H9 (cell line): ENCODE measurements at regions not wholly inside any gene's neighbourhood (a gene's known extent, or its start where the extent isn't known, plus 50 kb on each side); places are given as distances from the start of the nearest gene placed in this dataset.

Experiments used
- DNase-seq: peaks from one replicate; pipeline ENCODE4 v3.0.0-alpha.2; 2017
- H2AFZ ChIP-seq: one replicate; pipeline ENCODE4 v1.6.1; 2013; ENCODE audit warnings: mild to moderate bottlenecking, low read length, control low read depth, moderate library complexity
- H2AK5ac ChIP-seq: 2 replicates; pipeline ENCODE4 v1.6.1; 2013; ENCODE audit warnings: low read length, control low read depth, mixed read lengths; ENCODE audit not compliant: insufficient read length
- H2BK120ac ChIP-seq: one replicate; pipeline ENCODE4 v1.6.1; 2013; ENCODE audit warnings: low read depth, mild to moderate bottlenecking, low read length, control low read depth, inconsistent platforms; ENCODE audit not compliant: poor library complexity, severe bottlenecking
- H2BK12ac ChIP-seq: 2 replicates; pipeline ENCODE4 v1.6.1; 2013; ENCODE audit warnings: low read length, control low read depth, mixed read lengths, low read depth; ENCODE audit not compliant: insufficient read length
- H2BK15ac ChIP-seq: 2 replicates; pipeline ENCODE4 v1.6.1; 2013; ENCODE audit warnings: low read depth, low read length, control low read depth
- H2BK20ac ChIP-seq: one replicate; pipeline ENCODE4 v1.6.1; 2013; ENCODE audit warnings: low read depth, mild to moderate bottlenecking, low read length, control low read depth, inconsistent platforms; ENCODE audit not compliant: poor library complexity, severe bottlenecking
- H2BK5ac ChIP-seq: 2 replicates; pipeline ENCODE4 v1.6.1; 2013; ENCODE audit warnings: low read length, control low read depth, mixed read lengths; ENCODE audit not compliant: insufficient read length
- H3K14ac ChIP-seq: 2 replicates; pipeline ENCODE4 v1.6.1; 2013; ENCODE audit warnings: low read length, control low read depth; ENCODE audit not compliant: insufficient read depth
- H3K18ac ChIP-seq: 2 replicates; pipeline ENCODE4 v1.6.1; 2013; ENCODE audit warnings: low read depth, mild to moderate bottlenecking, mixed read lengths, low read length, control low read depth; ENCODE audit not compliant: insufficient read length
- H3K23ac ChIP-seq: 2 replicates; pipeline ENCODE4 v1.6.1; 2013; ENCODE audit warnings: low read length, control low read depth, mixed read lengths, low read depth; ENCODE audit not compliant: insufficient read length
- H3K23me2 ChIP-seq: 2 replicates; pipeline ENCODE4 v1.6.1; 2013; ENCODE audit warnings: low read depth, mild to moderate bottlenecking, mixed read lengths, low read length, control low read depth; ENCODE audit not compliant: insufficient read length, poor library complexity, severe bottlenecking
- H3K27ac ChIP-seq: 2 replicates; pipeline ENCODE4 v1.5.1; 2013; ENCODE audit warnings: low read length, control low read depth, mixed read lengths, low read depth; ENCODE audit not compliant: insufficient read length
- H3K27me3 ChIP-seq: 2 replicates; pipeline ENCODE4 v1.6.1; 2013; ENCODE audit warnings: low read length, control low read depth, inconsistent platforms; ENCODE audit not compliant: insufficient read depth
- H3K4ac ChIP-seq: 2 replicates; pipeline ENCODE4 v1.6.1; 2013; ENCODE audit warnings: low read depth, mild to moderate bottlenecking, control low read depth, inconsistent platforms, low read length, moderate library complexity
- H3K4me1 ChIP-seq: 2 replicates; pipeline ENCODE4 v1.6.1; 2013; ENCODE audit warnings: low read length, control low read depth, inconsistent platforms; ENCODE audit not compliant: insufficient read depth
- H3K4me2 ChIP-seq: 2 replicates; pipeline ENCODE4 v1.6.1; 2013; ENCODE audit warnings: low read length, control low read depth, mixed read lengths; ENCODE audit not compliant: insufficient read length, insufficient read depth
- H3K56ac ChIP-seq: 2 replicates; pipeline ENCODE4 v1.6.1; 2013; ENCODE audit warnings: low read depth, mild to moderate bottlenecking, mixed read lengths, low read length, control low read depth; ENCODE audit not compliant: insufficient read length
- H3K79me1 ChIP-seq: 2 replicates; pipeline ENCODE4 v1.6.1; 2013; ENCODE audit warnings: low read depth, mild to moderate bottlenecking, moderate library complexity, low read length, control low read depth, inconsistent platforms; ENCODE audit not compliant: insufficient read depth, poor library complexity, severe bottlenecking
- H3K79me2 ChIP-seq: 2 replicates; pipeline ENCODE4 v1.6.1; 2013; ENCODE audit warnings: low read length, control low read depth, inconsistent platforms; ENCODE audit not compliant: insufficient read depth
- H3K9ac ChIP-seq: 2 replicates; pipeline ENCODE4 v1.6.1; 2013; ENCODE audit warnings: low read length, control low read depth, mixed read lengths; ENCODE audit not compliant: insufficient read length; ENCODE audit errors: extremely low read depth
- H3K9me3 ChIP-seq: one replicate; pipeline ENCODE4 v1.6.1; 2013; ENCODE audit warnings: low read depth, low read length, inconsistent platforms; ENCODE audit not compliant: control insufficient read depth
- H3T11ph ChIP-seq: one replicate; pipeline ENCODE4 v1.6.1; 2013; ENCODE audit warnings: mild to moderate bottlenecking, low read length, control low read depth, inconsistent platforms
- H4K20me1 ChIP-seq: one replicate; pipeline ENCODE4 v1.6.1; 2013; ENCODE audit not compliant: control insufficient read depth, insufficient read length, insufficient read depth
- H4K5ac ChIP-seq: 2 replicates; pipeline ENCODE4 v1.6.1; 2013; ENCODE audit warnings: low read depth, mild to moderate bottlenecking, mixed read lengths, low read length, control low read depth; ENCODE audit not compliant: insufficient read length
- H4K8ac ChIP-seq: replicated peaks from 2 replicates; pipeline ENCODE4 v1.6.1; 2013; ENCODE audit warnings: low read length, control low read depth, mixed read lengths, low read depth; ENCODE audit not compliant: insufficient read length
- H4K91ac ChIP-seq: 2 replicates; pipeline ENCODE4 v1.6.1; 2013; ENCODE audit warnings: low read depth, mild to moderate bottlenecking, moderate library complexity, mixed read lengths, low read length, control low read depth; ENCODE audit not compliant: insufficient read length
- H3K27ac Mint-ChIP-seq, 3 experiments: 2 replicates in 2 of 3; 3 replicates in 1 of 3; pipeline ENCODE4 v1.8.0; 2020 to 2021; ENCODE audit warnings: mixed read lengths in 3 of 3, mild to moderate bottlenecking in 1 of 3, moderate library complexity in 1 of 3
- H3K27me3 Mint-ChIP-seq: 2 replicates; pipeline ENCODE4 v1.8.0; 2021; ENCODE audit warnings: low read depth, mild to moderate bottlenecking, moderate library complexity, mixed read lengths
- H3K36me3 Mint-ChIP-seq, 3 experiments: 2 replicates in 2 of 3; 3 replicates in 1 of 3; pipeline ENCODE4 v1.8.0; 2020 to 2021; ENCODE audit warnings: low read depth in 3 of 3, mixed read lengths in 3 of 3; ENCODE audit not compliant: insufficient read depth in 1 of 3
- H3K4me1 Mint-ChIP-seq, 2 experiments: 2 replicates each; pipeline ENCODE4 v1.8.0; 2020; ENCODE audit warnings: mixed read lengths in 2 of 2
- H3K4me3 Mint-ChIP-seq, 2 experiments: 2 replicates in 1 of 2; 3 replicates in 1 of 2; pipeline ENCODE4 v1.8.0; 2020 to 2021; ENCODE audit warnings: mild to moderate bottlenecking in 2 of 2, mixed read lengths in 2 of 2, moderate library complexity in 1 of 2
- H3K9me3 Mint-ChIP-seq, 2 experiments: 2 replicates in 1 of 2; 3 replicates in 1 of 2; pipeline ENCODE4 v1.8.0; 2020; ENCODE audit warnings: mild to moderate bottlenecking in 2 of 2, mixed read lengths in 2 of 2, moderate library complexity in 1 of 2
- WGBS: extraction: QIAGEN DNeasy Blood & Tissue Kit; methylation state at CpG from one replicate; pipeline ENCODE4 v1.1.7; 2013; ENCODE audit warnings: missing lambda C conversion rate, low lambda C conversion rate, mixed read lengths; ENCODE audit not compliant: insufficient read length; ENCODE audit errors: extremely low coverage; 5-methylcytosine and 5-hydroxymethylcytosine counted together
- TF ChIP-seq, protein P1 (sequence below): fragments of 200-600 bp; sonication (generic); conservative IDR thresholded peaks from 3 replicates; pipeline ENCODE4 v1.8.0; 2021; ENCODE audit warnings: antibody characterized with exemption, mild to moderate bottlenecking

DNA sequence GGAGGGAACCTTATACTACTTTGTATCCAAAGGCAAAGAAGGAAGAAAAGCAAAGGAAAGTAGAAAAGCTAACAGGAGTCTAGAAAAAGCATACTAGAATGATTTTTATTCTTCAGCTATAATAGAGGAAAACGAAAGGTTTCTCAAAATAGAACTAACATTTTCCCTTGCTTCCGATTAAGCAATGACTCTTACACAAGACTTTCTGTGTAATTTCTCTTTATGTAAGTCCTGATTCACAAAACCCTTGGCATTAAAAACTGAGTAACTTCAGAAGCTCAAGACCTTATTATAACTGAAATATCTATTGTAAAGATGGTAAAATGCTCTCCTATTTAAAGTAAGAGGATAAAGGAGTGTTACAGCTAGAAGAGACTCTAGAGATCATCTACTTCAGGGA is 97.4 kb downstream of the DTWD1 start:
- H4K91ac ChIP-seq: no peak overlapping the region
- H4K20me1 ChIP-seq: no peaks in the 10 kb centered on the region
- no peaks in the 10 kb centered on the region for H3K23me2 ChIP-seq
- Mint-ChIP-seq H3K4me3 (no peak overlapping the region), H3K9me3 (peaks cover 0 to 3% of the 10 kb centered on the region in 2 experiments; a peak in 1 of 5 replicates), H3K4me1 (peaks cover 6 to 7% of the 10 kb centered on the region in 2 experiments), H3K27me3 (peaks cover 12% of the 10 kb centered on the region; the same call in 1 of the 2 replicates), H3K36me3 (no peaks in the 10 kb centered on the region), H3K27ac (no peak overlapping the region)
- H3K27me3 ChIP-seq: no peaks in the 10 kb centered on the region
- no peaks in the 10 kb centered on the region for H3K9me3 ChIP-seq
- no peak overlapping the region for H3K9ac ChIP-seq
- no CpG with 5 or more reads among the region's 2 CpGs for WGBS
- no peak overlapping the region for H2BK20ac ChIP-seq
- H2AFZ ChIP-seq: no peak overlapping the region
- no peak overlapping the region for H3K4ac ChIP-seq
- no peak overlapping the region for H2BK12ac ChIP-seq
- no peak overlapping the region for H3K27ac ChIP-seq
- H3K4me1 ChIP-seq: no peaks in the 10 kb centered on the region; the same call in 1 of the 2 replicates
- TF ChIP-seq, protein P1, sequence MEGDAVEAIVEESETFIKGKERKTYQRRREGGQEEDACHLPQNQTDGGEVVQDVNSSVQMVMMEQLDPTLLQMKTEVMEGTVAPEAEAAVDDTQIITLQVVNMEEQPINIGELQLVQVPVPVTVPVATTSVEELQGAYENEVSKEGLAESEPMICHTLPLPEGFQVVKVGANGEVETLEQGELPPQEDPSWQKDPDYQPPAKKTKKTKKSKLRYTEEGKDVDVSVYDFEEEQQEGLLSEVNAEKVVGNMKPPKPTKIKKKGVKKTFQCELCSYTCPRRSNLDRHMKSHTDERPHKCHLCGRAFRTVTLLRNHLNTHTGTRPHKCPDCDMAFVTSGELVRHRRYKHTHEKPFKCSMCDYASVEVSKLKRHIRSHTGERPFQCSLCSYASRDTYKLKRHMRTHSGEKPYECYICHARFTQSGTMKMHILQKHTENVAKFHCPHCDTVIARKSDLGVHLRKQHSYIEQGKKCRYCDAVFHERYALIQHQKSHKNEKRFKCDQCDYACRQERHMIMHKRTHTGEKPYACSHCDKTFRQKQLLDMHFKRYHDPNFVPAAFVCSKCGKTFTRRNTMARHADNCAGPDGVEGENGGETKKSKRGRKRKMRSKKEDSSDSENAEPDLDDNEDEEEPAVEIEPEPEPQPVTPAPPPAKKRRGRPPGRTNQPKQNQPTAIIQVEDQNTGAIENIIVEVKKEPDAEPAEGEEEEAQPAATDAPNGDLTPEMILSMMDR: no peak
- no peak overlapping the region for H3K4me2 ChIP-seq
- no peaks in the 10 kb centered on the region for H3K79me1 ChIP-seq
- H3K23ac ChIP-seq: no peak overlapping the region
- no peak overlapping the region for H2AK5ac ChIP-seq
- H3K14ac ChIP-seq: no peak overlapping the region
- H3K56ac ChIP-seq: no peak overlapping the region
- no peak overlapping the region for H3T11ph ChIP-seq
- no peak overlapping the region for H4K5ac ChIP-seq
- H4K8ac ChIP-seq: no peak overlapping the region
- H3K79me2 ChIP-seq: no peaks in the 10 kb centered on the region
- DNase-seq: no peak
- no peak overlapping the region for H2BK5ac ChIP-seq
- no peak overlapping the region for H2BK120ac ChIP-seq
- H3K18ac ChIP-seq: no peak overlapping the region
- H2BK15ac ChIP-seq: no peak overlapping the region
